ENCODE measurements at regions not wholly inside any gene's neighbourhood (a gene's known extent, or its start where the extent isn't known, plus 50 kb on each side); places are given as distances from the start of the nearest gene placed in this dataset.

GRCh38 chr3:177887475-177887874 lies 648.8 kb upstream of the KCNMB2 start:
- TF ChIP-seq POLR2A (IDR thresholded peaks at IDR 0.05; ENCODE audit: low read depth, low read length), result no peak
- TF ChIP-seq POLR2AphosphoS5 (IDR thresholded peaks at IDR 0.05; ENCODE audit: low read depth, low read length), result no peak
- no peak for TF ChIP-seq TAF1 (IDR thresholded peaks at IDR 0.05; ENCODE audit: low read depth, low read length)
- no peak for TF ChIP-seq POU2F2 (IDR thresholded peaks at IDR 0.05; ENCODE audit: low read depth, low read length)
- peak; percentile 76 for TF ChIP-seq SPI1 (IDR thresholded peaks at IDR 0.05; ENCODE audit: low read depth, low read length)
- no peak for TF ChIP-seq PAX5 (IDR thresholded peaks at IDR 0.05; ENCODE audit: insufficient read depth, low read length, severe bottlenecking)

Measured in GM12891 (cell line).